H9 (cell line): ENCODE measurements at regions not wholly inside any gene's neighbourhood (a gene's known extent, or its start where the extent isn't known, plus 50 kb on each side); places are given as distances from the start of the nearest gene placed in this dataset.

Experiments
- DNase-seq: peaks from one replicate; pipeline ENCODE4 v3.0.0-alpha.2; 2017
- H2AFZ ChIP-seq: one replicate; pipeline ENCODE4 v1.6.1; 2013; ENCODE audit warnings: mild to moderate bottlenecking, low read length, control low read depth, moderate library complexity
- H2AK5ac ChIP-seq: 2 replicates; pipeline ENCODE4 v1.6.1; 2013; ENCODE audit warnings: low read length, control low read depth, mixed read lengths; ENCODE audit not compliant: insufficient read length
- H2BK120ac ChIP-seq: one replicate; pipeline ENCODE4 v1.6.1; 2013; ENCODE audit warnings: low read depth, mild to moderate bottlenecking, low read length, control low read depth, inconsistent platforms; ENCODE audit not compliant: poor library complexity, severe bottlenecking
- H2BK12ac ChIP-seq: 2 replicates; pipeline ENCODE4 v1.6.1; 2013; ENCODE audit warnings: low read length, control low read depth, mixed read lengths, low read depth; ENCODE audit not compliant: insufficient read length
- H2BK15ac ChIP-seq: 2 replicates; pipeline ENCODE4 v1.6.1; 2013; ENCODE audit warnings: low read depth, low read length, control low read depth
- H2BK20ac ChIP-seq: one replicate; pipeline ENCODE4 v1.6.1; 2013; ENCODE audit warnings: low read depth, mild to moderate bottlenecking, low read length, control low read depth, inconsistent platforms; ENCODE audit not compliant: poor library complexity, severe bottlenecking
- H2BK5ac ChIP-seq: 2 replicates; pipeline ENCODE4 v1.6.1; 2013; ENCODE audit warnings: low read length, control low read depth, mixed read lengths; ENCODE audit not compliant: insufficient read length
- H3K14ac ChIP-seq: 2 replicates; pipeline ENCODE4 v1.6.1; 2013; ENCODE audit warnings: low read length, control low read depth; ENCODE audit not compliant: insufficient read depth
- H3K18ac ChIP-seq: 2 replicates; pipeline ENCODE4 v1.6.1; 2013; ENCODE audit warnings: low read depth, mild to moderate bottlenecking, mixed read lengths, low read length, control low read depth; ENCODE audit not compliant: insufficient read length
- H3K23ac ChIP-seq: 2 replicates; pipeline ENCODE4 v1.6.1; 2013; ENCODE audit warnings: low read length, control low read depth, mixed read lengths, low read depth; ENCODE audit not compliant: insufficient read length
- H3K23me2 ChIP-seq: 2 replicates; pipeline ENCODE4 v1.6.1; 2013; ENCODE audit warnings: low read depth, mild to moderate bottlenecking, mixed read lengths, low read length, control low read depth; ENCODE audit not compliant: insufficient read length, poor library complexity, severe bottlenecking
- H3K27ac ChIP-seq: 2 replicates; pipeline ENCODE4 v1.5.1; 2013; ENCODE audit warnings: low read length, control low read depth, mixed read lengths, low read depth; ENCODE audit not compliant: insufficient read length
- H3K27me3 ChIP-seq: 2 replicates; pipeline ENCODE4 v1.6.1; 2013; ENCODE audit warnings: low read length, control low read depth, inconsistent platforms; ENCODE audit not compliant: insufficient read depth
- H3K4ac ChIP-seq: 2 replicates; pipeline ENCODE4 v1.6.1; 2013; ENCODE audit warnings: low read depth, mild to moderate bottlenecking, control low read depth, inconsistent platforms, low read length, moderate library complexity
- H3K4me1 ChIP-seq: 2 replicates; pipeline ENCODE4 v1.6.1; 2013; ENCODE audit warnings: low read length, control low read depth, inconsistent platforms; ENCODE audit not compliant: insufficient read depth
- H3K4me2 ChIP-seq: 2 replicates; pipeline ENCODE4 v1.6.1; 2013; ENCODE audit warnings: low read length, control low read depth, mixed read lengths; ENCODE audit not compliant: insufficient read length, insufficient read depth
- H3K56ac ChIP-seq: 2 replicates; pipeline ENCODE4 v1.6.1; 2013; ENCODE audit warnings: low read depth, mild to moderate bottlenecking, mixed read lengths, low read length, control low read depth; ENCODE audit not compliant: insufficient read length
- H3K79me1 ChIP-seq: 2 replicates; pipeline ENCODE4 v1.6.1; 2013; ENCODE audit warnings: low read depth, mild to moderate bottlenecking, moderate library complexity, low read length, control low read depth, inconsistent platforms; ENCODE audit not compliant: insufficient read depth, poor library complexity, severe bottlenecking
- H3K79me2 ChIP-seq: 2 replicates; pipeline ENCODE4 v1.6.1; 2013; ENCODE audit warnings: low read length, control low read depth, inconsistent platforms; ENCODE audit not compliant: insufficient read depth
- H3K9ac ChIP-seq: 2 replicates; pipeline ENCODE4 v1.6.1; 2013; ENCODE audit warnings: low read length, control low read depth, mixed read lengths; ENCODE audit not compliant: insufficient read length; ENCODE audit errors: extremely low read depth
- H3K9me3 ChIP-seq: one replicate; pipeline ENCODE4 v1.6.1; 2013; ENCODE audit warnings: low read depth, low read length, inconsistent platforms; ENCODE audit not compliant: control insufficient read depth
- H3T11ph ChIP-seq: one replicate; pipeline ENCODE4 v1.6.1; 2013; ENCODE audit warnings: mild to moderate bottlenecking, low read length, control low read depth, inconsistent platforms
- H4K20me1 ChIP-seq: one replicate; pipeline ENCODE4 v1.6.1; 2013; ENCODE audit not compliant: control insufficient read depth, insufficient read length, insufficient read depth
- H4K5ac ChIP-seq: 2 replicates; pipeline ENCODE4 v1.6.1; 2013; ENCODE audit warnings: low read depth, mild to moderate bottlenecking, mixed read lengths, low read length, control low read depth; ENCODE audit not compliant: insufficient read length
- H4K8ac ChIP-seq: replicated peaks from 2 replicates; pipeline ENCODE4 v1.6.1; 2013; ENCODE audit warnings: low read length, control low read depth, mixed read lengths, low read depth; ENCODE audit not compliant: insufficient read length
- H4K91ac ChIP-seq: 2 replicates; pipeline ENCODE4 v1.6.1; 2013; ENCODE audit warnings: low read depth, mild to moderate bottlenecking, moderate library complexity, mixed read lengths, low read length, control low read depth; ENCODE audit not compliant: insufficient read length
- H3K27ac Mint-ChIP-seq, 3 experiments: 2 replicates in 2 of 3; 3 replicates in 1 of 3; pipeline ENCODE4 v1.8.0; 2020 to 2021; ENCODE audit warnings: mixed read lengths in 3 of 3, mild to moderate bottlenecking in 1 of 3, moderate library complexity in 1 of 3
- H3K27me3 Mint-ChIP-seq: 2 replicates; pipeline ENCODE4 v1.8.0; 2021; ENCODE audit warnings: low read depth, mild to moderate bottlenecking, moderate library complexity, mixed read lengths
- H3K36me3 Mint-ChIP-seq, 3 experiments: 2 replicates in 2 of 3; 3 replicates in 1 of 3; pipeline ENCODE4 v1.8.0; 2020 to 2021; ENCODE audit warnings: low read depth in 3 of 3, mixed read lengths in 3 of 3; ENCODE audit not compliant: insufficient read depth in 1 of 3
- H3K4me1 Mint-ChIP-seq, 2 experiments: 2 replicates each; pipeline ENCODE4 v1.8.0; 2020; ENCODE audit warnings: mixed read lengths in 2 of 2
- H3K4me3 Mint-ChIP-seq, 2 experiments: 2 replicates in 1 of 2; 3 replicates in 1 of 2; pipeline ENCODE4 v1.8.0; 2020 to 2021; ENCODE audit warnings: mild to moderate bottlenecking in 2 of 2, mixed read lengths in 2 of 2, moderate library complexity in 1 of 2
- H3K9me3 Mint-ChIP-seq, 2 experiments: 2 replicates in 1 of 2; 3 replicates in 1 of 2; pipeline ENCODE4 v1.8.0; 2020; ENCODE audit warnings: mild to moderate bottlenecking in 2 of 2, mixed read lengths in 2 of 2, moderate library complexity in 1 of 2
- TF ChIP-seq, protein P1 (sequence below): fragments of 200-600 bp; sonication (generic); conservative IDR thresholded peaks from 3 replicates; pipeline ENCODE4 v1.8.0; 2021; ENCODE audit warnings: antibody characterized with exemption, mild to moderate bottlenecking

GRCh38 chr7:85887133-85887532 is 700.3 kb upstream of the SEMA3D start:
- no peak overlapping the region for H4K91ac ChIP-seq
- H3K18ac ChIP-seq = no peak overlapping the region
- DNase-seq = peak; percentile 45
- no peak overlapping the region for H4K5ac ChIP-seq
- Mint-ChIP-seq H3K36me3 (no peaks in the 10 kb centered on the region), H3K9me3 (no peaks in the 10 kb centered on the region), H3K27ac (peak overlapping the region in 1 of 3 experiments; percentile 18; a peak in 2 of 7 replicates), H3K27me3 (no peaks in the 10 kb centered on the region), H3K4me3 (no peak overlapping the region), H3K4me1 (peaks cover 10 to 17% of the 10 kb centered on the region in 2 experiments)
- H3T11ph ChIP-seq = no peak overlapping the region
- no peaks in the 10 kb centered on the region for H3K79me2 ChIP-seq
- no peak overlapping the region for H3K4ac ChIP-seq
- no peak overlapping the region for H2BK120ac ChIP-seq
- no peak overlapping the region for H2BK12ac ChIP-seq
- H4K8ac ChIP-seq = no peak overlapping the region
- H2AFZ ChIP-seq = no peak overlapping the region
- no peak overlapping the region for H3K27ac ChIP-seq
- H3K14ac ChIP-seq = no peak overlapping the region
- H3K23ac ChIP-seq = no peak overlapping the region
- no peak overlapping the region for H2BK20ac ChIP-seq
- no peaks in the 10 kb centered on the region for H3K23me2 ChIP-seq
- H2AK5ac ChIP-seq = no peak overlapping the region
- H3K27me3 ChIP-seq = no peaks in the 10 kb centered on the region
- 0 out of 2 replicates have a peak, but pooled peaks cover 3% of the 10 kb centered on the region for H3K4me1 ChIP-seq
- no peaks in the 10 kb centered on the region for H3K79me1 ChIP-seq
- no peak overlapping the region for H2BK15ac ChIP-seq
- no peak overlapping the region for H3K56ac ChIP-seq
- no peaks in the 10 kb centered on the region for H4K20me1 ChIP-seq
- TF ChIP-seq, protein P1, sequence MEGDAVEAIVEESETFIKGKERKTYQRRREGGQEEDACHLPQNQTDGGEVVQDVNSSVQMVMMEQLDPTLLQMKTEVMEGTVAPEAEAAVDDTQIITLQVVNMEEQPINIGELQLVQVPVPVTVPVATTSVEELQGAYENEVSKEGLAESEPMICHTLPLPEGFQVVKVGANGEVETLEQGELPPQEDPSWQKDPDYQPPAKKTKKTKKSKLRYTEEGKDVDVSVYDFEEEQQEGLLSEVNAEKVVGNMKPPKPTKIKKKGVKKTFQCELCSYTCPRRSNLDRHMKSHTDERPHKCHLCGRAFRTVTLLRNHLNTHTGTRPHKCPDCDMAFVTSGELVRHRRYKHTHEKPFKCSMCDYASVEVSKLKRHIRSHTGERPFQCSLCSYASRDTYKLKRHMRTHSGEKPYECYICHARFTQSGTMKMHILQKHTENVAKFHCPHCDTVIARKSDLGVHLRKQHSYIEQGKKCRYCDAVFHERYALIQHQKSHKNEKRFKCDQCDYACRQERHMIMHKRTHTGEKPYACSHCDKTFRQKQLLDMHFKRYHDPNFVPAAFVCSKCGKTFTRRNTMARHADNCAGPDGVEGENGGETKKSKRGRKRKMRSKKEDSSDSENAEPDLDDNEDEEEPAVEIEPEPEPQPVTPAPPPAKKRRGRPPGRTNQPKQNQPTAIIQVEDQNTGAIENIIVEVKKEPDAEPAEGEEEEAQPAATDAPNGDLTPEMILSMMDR = peak; percentile 30; the same call in 1 of the 3 replicates
- no peak overlapping the region for H3K9ac ChIP-seq
- no peaks in the 10 kb centered on the region for H3K9me3 ChIP-seq
- no peak overlapping the region for H2BK5ac ChIP-seq
- H3K4me2 ChIP-seq = no peak overlapping the region
